Upper lobe of left lung (tissue), 4 donors: ENCODE measurements at regions not wholly inside any gene's neighbourhood (a gene's known extent, or its start where the extent isn't known, plus 50 kb on each side); places are given as distances from the start of the nearest gene placed in this dataset.
"Not testable (repeated sequence)": the region's sequence is repeated elsewhere in the genome, so short reads cannot be mapped to it uniquely, and the experiment has no call there.

Experiments
- CTCF ChIP-seq, 6 experiments: fragments of 450-650 bp in 4 of 6; fragments of 200-600 bp in 2 of 6; sonication (generic) in 2 of 6; IDR thresholded peaks; one replicate each; pipeline ENCODE4 v1.5.1; 2016 to 2019; ENCODE audit warnings: antibody characterized with exemption in 6 of 6
- EP300 ChIP-seq, 4 donors: sonication (generic); formaldehyde crosslinking; IDR thresholded peaks; one replicate each; pipeline ENCODE4 v1.5.1; 2017; ENCODE audit warnings: antibody characterized with exemption in 4 of 4, control low read depth in 2 of 4
- POLR2A ChIP-seq, 4 donors: fragments of 450-650 bp; IDR thresholded peaks; one replicate each; pipeline ENCODE4 v1.5.1; 2016 to 2017; ENCODE audit warnings: antibody characterized with exemption in 4 of 4, mild to moderate bottlenecking in 2 of 4
- POLR2AphosphoS5 ChIP-seq, 2 donors: sonication (generic); formaldehyde crosslinking; IDR thresholded peaks; one replicate each; pipeline ENCODE4 v1.5.1; 2017; ENCODE audit warnings: antibody characterized with exemption in 2 of 2

- TF ChIP-seq EP300, CTCF, POLR2AphosphoS5, POLR2A (IDR thresholded peaks at IDR 0.05): not testable (repeated sequence)
These were observed 260.7 kb upstream of the CXorf66 start for GRCh38 chrX:140226037-140226436.
